ENCODE measurements at regions not wholly inside any gene's neighbourhood (a gene's known extent, or its start where the extent isn't known, plus 50 kb on each side); places are given as distances from the start of the nearest gene placed in this dataset.

GRCh38 chr10:116792817-116793216 lies 50.5 kb upstream of the HSPA12A start:
- no peak for DNase-seq (ENCODE audit: low read depth in 2 of 3, low spot score in 1 of 3)

GRCh38 chr10:116796469-116796868 lies 52.8 kb upstream of the ENO4 start:
- DNase-seq (ENCODE audit: low read depth in 2 of 3, low spot score in 1 of 3): no peak

- peak; percentile 40 to 65 (median 55) for DNase-seq (ENCODE audit: low read depth in 2 of 3, low spot score in 1 of 3)
Measured at GRCh38 chr10:116796910-116797513, 52.3 kb upstream of the ENO4 start.

- DNase-seq (ENCODE audit: low read depth in 2 of 3, low spot score in 1 of 3): no peak
Measured at GRCh38 chr10:116798859-116799258, 50.4 kb upstream of the ENO4 start.
